Aorta (tissue), 5 donors: ENCODE measurements at regions not wholly inside any gene's neighbourhood (a gene's known extent, or its start where the extent isn't known, plus 50 kb on each side); places are given as distances from the start of the nearest gene placed in this dataset.

ENCODE experiments used
- ATAC-seq: fragments of 200-7000 bp; cut with Tn5 transposase; one replicate; pipeline ENCODE4 v1.9.1; 2022; ENCODE audit warnings: moderate library complexity; ENCODE audit not compliant: low FRiP score
- DNase-seq, 2 donors: peaks; one replicate each; pipeline ENCODE4 v3.0.0-alpha.2; 2020
- H3K27ac ChIP-seq, 2 donors: one replicate each; pipeline ENCODE4 v1.5.1; 2013; ENCODE audit warnings: low read length in 2 of 2, mild to moderate bottlenecking in 2 of 2, moderate library complexity in 2 of 2, control low read depth in 1 of 2, inconsistent platforms in 1 of 2, low read depth in 1 of 2
- H3K27me3 ChIP-seq, 2 donors: one replicate each; pipeline ENCODE4 v1.6.1; 2013; ENCODE audit warnings: control low read depth in 1 of 2, low read length in 1 of 2, mild to moderate bottlenecking in 1 of 2, moderate library complexity in 1 of 2; ENCODE audit not compliant: insufficient read depth in 2 of 2, control insufficient read depth in 1 of 2
- H3K36me3 ChIP-seq, 2 donors: one replicate each; pipeline ENCODE4 v1.6.1; 2013; ENCODE audit warnings: control low read depth in 1 of 2, low read length in 1 of 2, mild to moderate bottlenecking in 1 of 2; ENCODE audit not compliant: insufficient read depth in 2 of 2, control insufficient read depth in 1 of 2
- H3K4me1 ChIP-seq, 2 donors: one replicate each; pipeline ENCODE4 v1.6.1; 2013; ENCODE audit warnings: low read length in 2 of 2, control low read depth in 1 of 2, mild to moderate bottlenecking in 1 of 2, moderate library complexity in 1 of 2; ENCODE audit not compliant: insufficient read depth in 2 of 2, control insufficient read depth in 1 of 2
- H3K4me3 ChIP-seq, 2 donors: one replicate each; pipeline ENCODE4 v1.5.1; 2013; ENCODE audit warnings: low read length in 2 of 2, control low read depth in 1 of 2, mild to moderate bottlenecking in 1 of 2
- H3K9me3 ChIP-seq: one replicate; pipeline ENCODE4 v1.6.1; 2013; ENCODE audit warnings: mild to moderate bottlenecking, low read length; ENCODE audit not compliant: control insufficient read depth
- WGBS, 2 donors: extraction: QIAGEN DNeasy Blood & Tissue Kit; methylation state at CpG; one replicate each; pipeline ENCODE4 v1.1.7; 2013; 5-methylcytosine and 5-hydroxymethylcytosine counted together
- intact Hi-C, 2 donors: fragments of 100-400 bp; cut with DNase I; formaldehyde crosslinking; loops; one replicate each; pipeline versions ENCODE4 v1.14.2 to v1.15.0; 2022
- donor health status: healthy with polysubstance abuse.
- donor health status: Bipolar disorder and iron deficiency.
- donor health status: DM: no; HTN: no; CAD: no.
- donor health status: DM: no; HTN: no; CAD: no.
- donor health status: DM: yes; HTN: yes; CAD: no.

- intact Hi-C loops, result no loop called here
- no peaks in the 10 kb centered on the region for H3K4me1 ChIP-seq
- H3K9me3 ChIP-seq, result peaks cover 4% of the 10 kb centered on the region
- no peak overlapping the region for H3K27ac ChIP-seq
- H3K27me3 ChIP-seq, result no peaks in the 10 kb centered on the region
- DNase-seq (no peak), ATAC-seq (no peak)
- H3K36me3 ChIP-seq, result no peaks in the 10 kb centered on the region
- H3K4me3 ChIP-seq, result no peak overlapping the region
- 94% methylated on average over 2 of the region's 2 CpGs for WGBS, 2 donors
These were observed 586.2 kb upstream of the NECTIN3 start for GRCh38 chr3:110485389-110485788.

GRCh38 chr3:110487840-110488239 is 583.8 kb upstream of the NECTIN3 start:
- WGBS, 2 donors, result 73 to 78% methylated on average over 1 of the region's 1 CpG
- Histone ChIP-seq H3K4me3 (no peak overlapping the region), H3K27me3 (no peaks in the 10 kb centered on the region), H3K4me1 (no peaks in the 10 kb centered on the region), H3K36me3 (no peaks in the 10 kb centered on the region), H3K9me3 (peaks cover 4% of the 10 kb centered on the region), H3K27ac (no peak overlapping the region)
- ATAC-seq (no peak), DNase-seq (no peak)
- intact Hi-C loops, result no loop called here

- no peaks in the 10 kb centered on the region for H3K27me3 ChIP-seq
- H3K4me1 ChIP-seq, result no peaks in the 10 kb centered on the region
- peaks cover 4% of the 10 kb centered on the region for H3K9me3 ChIP-seq
- ATAC-seq (no peak), DNase-seq (no peak)
- WGBS, 2 donors, result 88 to 92% methylated on average over 4 of the region's 4 CpGs
- intact Hi-C loops, result no loop called here
- no peak overlapping the region for H3K4me3 ChIP-seq
- no peak overlapping the region for H3K27ac ChIP-seq
- no peaks in the 10 kb centered on the region for H3K36me3 ChIP-seq
These were observed 580.2 kb upstream of the NECTIN3 start for GRCh38 chr3:110491413-110491812.

- WGBS, 2 donors, result 76 to 79% methylated on average over 2 of the region's 2 CpGs
- DNase-seq (no peak), ATAC-seq (no peak)
- Histone ChIP-seq H3K27me3 (no peaks in the 10 kb centered on the region), H3K4me1 (no peaks in the 10 kb centered on the region), H3K36me3 (no peaks in the 10 kb centered on the region), H3K4me3 (no peak overlapping the region), H3K9me3 (no peaks in the 10 kb centered on the region), H3K27ac (no peak overlapping the region)
- intact Hi-C loops, result no loop called here
These were observed 578.7 kb upstream of the NECTIN3 start for GRCh38 chr3:110492876-110493275.

- intact Hi-C loops, result no loop called here
- H3K27ac ChIP-seq, result no peak overlapping the region
- no peaks in the 10 kb centered on the region for H3K27me3 ChIP-seq
- no peak for ATAC-seq
- H3K9me3 ChIP-seq, result no peaks in the 10 kb centered on the region
- H3K36me3 ChIP-seq, result no peaks in the 10 kb centered on the region
- DNase-seq, result no peak
- no peaks in the 10 kb centered on the region for H3K4me1 ChIP-seq
- no peak overlapping the region for H3K4me3 ChIP-seq
These were observed 578.1 kb upstream of the NECTIN3 start for GRCh38 chr3:110493438-110494092.

GRCh38 chr3:110494093-110494490 is 577.5 kb upstream of the NECTIN3 start:
- Histone ChIP-seq H3K4me1 (no peaks in the 10 kb centered on the region), H3K27ac (no peak overlapping the region), H3K9me3 (no peaks in the 10 kb centered on the region), H3K27me3 (no peaks in the 10 kb centered on the region), H3K4me3 (no peak overlapping the region), H3K36me3 (no peaks in the 10 kb centered on the region)
- ATAC-seq, result no peak
- WGBS, 2 donors, result 63 to 66% methylated on average over 1 of the region's 1 CpG
- intact Hi-C loops, result no loop called here
- no peak for DNase-seq

GRCh38 chr3:110494728-110495127 is 576.9 kb upstream of the NECTIN3 start:
- Histone ChIP-seq H3K9me3 (no peaks in the 10 kb centered on the region), H3K27ac (no peak overlapping the region), H3K4me3 (no peak overlapping the region), H3K27me3 (no peaks in the 10 kb centered on the region), H3K4me1 (no peaks in the 10 kb centered on the region), H3K36me3 (no peaks in the 10 kb centered on the region)
- WGBS, 2 donors, result 91 to 95% methylated on average over 8 of the region's 8 CpGs
- ATAC-seq, result no peak
- intact Hi-C loops, result no loop called here
- DNase-seq, result no peak

GRCh38 chr3:110495201-110495927 is 576.3 kb upstream of the NECTIN3 start:
- H3K27me3 ChIP-seq, result no peaks in the 10 kb centered on the region
- no peak for ATAC-seq

GRCh38 chr3:110504401-110504800 is 567.2 kb upstream of the NECTIN3 start:
- intact Hi-C loops, result no loop called here
- WGBS, 2 donors, result 36 to 39% methylated on average over 2 of the region's 2 CpGs
- Histone ChIP-seq H3K4me1 (no peaks in the 10 kb centered on the region), H3K9me3 (no peaks in the 10 kb centered on the region), H3K27ac (no peak overlapping the region), H3K27me3 (no peaks in the 10 kb centered on the region), H3K4me3 (no peak overlapping the region), H3K36me3 (no peaks in the 10 kb centered on the region)
- DNase-seq, result no peak
- ATAC-seq, result no peak

More at GRCh38 chr3:110495201-110495927, 576.3 kb upstream of the NECTIN3 start:
- intact Hi-C loops, result no loop called here
- 83 to 85% methylated on average over 9 of the region's 9 CpGs for WGBS, 2 donors
- Histone ChIP-seq H3K4me3 (no peak overlapping the region), H3K9me3 (no peaks in the 10 kb centered on the region), H3K27ac (no peak overlapping the region), H3K36me3 (no peaks in the 10 kb centered on the region), H3K4me1 (no peaks in the 10 kb centered on the region)
- DNase-seq, result no peak
